ENCODE measurements at regions not wholly inside any gene's neighbourhood (a gene's known extent, or its start where the extent isn't known, plus 50 kb on each side); places are given as distances from the start of the nearest gene placed in this dataset.

DNA sequence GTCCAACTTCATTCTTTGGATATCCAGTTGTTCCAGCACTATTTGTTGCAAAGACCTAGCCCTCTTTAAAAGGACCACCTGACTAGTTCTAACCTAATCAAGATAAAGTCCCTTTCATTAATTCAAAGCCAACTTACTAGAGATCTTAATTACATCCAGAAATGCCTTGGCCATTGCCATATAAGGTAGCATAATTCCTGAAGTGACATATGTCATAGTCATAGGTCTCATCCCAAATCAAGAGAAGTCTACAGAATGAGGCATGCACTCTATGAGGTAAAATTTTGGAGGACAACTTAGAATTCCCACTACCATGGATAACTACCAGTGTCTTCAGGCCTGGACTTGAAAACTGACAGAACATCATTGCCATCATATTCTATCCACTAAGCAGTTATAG is 420.4 kb upstream of the ID4 start:
- DNase-seq = no peak

GRCh38 chr6:19417713-19418112 is 419.5 kb upstream of the ID4 start:
- DNase-seq = no peak

- no peak for DNase-seq
These were observed 412.3 kb upstream of the ID4 start for GRCh38 chr6:19424853-19425252.

- DNase-seq = no peak
These were observed 409.6 kb upstream of the ID4 start for GRCh38 chr6:19427548-19427947.

GRCh38 chr6:19432966-19433498 is 404.1 kb upstream of the ID4 start:
- DNase-seq = no peak

DNA sequence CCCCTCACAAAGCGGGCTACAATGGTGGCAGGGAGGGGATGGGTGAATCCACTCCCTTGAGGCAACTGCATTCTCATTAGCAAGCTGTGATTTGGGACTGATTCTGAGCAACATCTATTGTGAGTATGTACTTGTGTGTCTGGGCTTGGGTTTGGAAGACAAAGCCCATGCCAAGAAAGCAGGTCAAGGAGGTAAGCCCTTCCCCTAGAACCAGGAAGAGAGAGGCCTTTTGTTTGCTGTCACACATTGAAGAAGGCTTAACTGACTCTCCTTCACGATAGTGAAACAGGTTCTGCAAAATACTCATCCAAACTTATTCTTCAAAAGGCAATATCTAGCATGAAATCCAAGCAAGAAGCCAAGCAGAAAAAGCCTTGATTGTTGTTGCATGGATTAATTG is 403.1 kb upstream of the ID4 start:
- no peak for DNase-seq

GRCh38 chr6:19435755-19436154 is 401.4 kb upstream of the ID4 start:
- DNase-seq = no peak

DNA sequence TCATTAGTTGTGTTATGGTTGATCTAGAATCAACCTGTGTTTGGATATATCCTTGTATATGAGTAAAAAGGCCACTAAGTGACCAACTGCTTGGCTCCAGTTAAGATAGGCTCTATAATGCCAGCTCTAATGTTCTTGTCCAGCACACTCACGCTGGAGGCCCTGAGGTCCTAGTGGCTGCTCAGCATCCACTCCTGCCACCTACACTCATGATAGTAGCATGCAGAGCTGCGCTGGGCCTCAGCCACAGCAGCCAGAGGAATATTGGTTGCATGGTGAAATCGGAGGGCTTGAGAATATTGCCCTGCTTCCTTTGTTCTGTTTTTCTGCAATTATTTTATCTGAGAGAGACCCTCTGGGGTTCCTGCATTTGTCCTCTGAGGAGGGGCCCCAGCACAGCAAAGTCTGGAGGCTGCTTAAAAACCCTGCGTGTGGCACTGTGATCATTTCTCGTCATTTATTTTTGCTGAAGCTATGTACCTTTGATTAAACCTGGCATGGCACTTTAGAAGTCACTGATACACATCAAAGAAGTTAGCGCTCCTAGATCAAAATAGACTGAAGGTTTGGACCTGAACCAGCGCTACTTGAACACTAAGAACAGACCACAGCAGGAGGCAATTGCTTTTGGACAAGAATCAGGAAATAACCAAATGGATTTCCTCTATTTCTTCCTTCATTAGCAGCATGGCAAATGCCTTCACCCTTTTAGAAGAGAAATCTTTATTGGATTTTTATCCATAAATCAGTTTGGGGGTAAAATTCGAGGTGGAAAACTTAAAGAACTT is 398.4 kb upstream of the ID4 start:
- no peak for DNase-seq

DNA sequence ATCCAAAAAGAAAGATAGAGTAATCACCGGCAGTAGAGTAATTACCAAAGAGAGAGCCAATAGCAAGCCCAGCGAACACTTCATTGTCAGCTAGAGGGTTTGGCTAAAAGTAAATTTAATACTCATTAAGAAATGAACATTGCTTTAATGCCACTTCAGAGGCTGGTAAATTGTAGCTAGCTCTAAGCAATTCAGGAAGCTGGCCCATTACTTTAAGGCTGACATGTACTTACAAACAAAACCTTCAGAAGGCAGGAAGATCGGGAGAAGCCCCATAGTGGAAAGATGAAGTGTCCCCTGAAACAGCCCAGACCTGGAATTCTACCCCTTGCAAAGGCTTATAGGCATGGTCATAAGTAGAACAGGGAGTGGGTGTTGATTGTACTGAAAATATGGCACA is 396.6 kb upstream of the ID4 start:
- no peak for DNase-seq

- DNase-seq = no peak
These were observed 393.8 kb upstream of the ID4 start for GRCh38 chr6:19443411-19443810.

GRCh38 chr6:19444041-19444440 is 393.1 kb upstream of the ID4 start:
- no peak for DNase-seq

DNA sequence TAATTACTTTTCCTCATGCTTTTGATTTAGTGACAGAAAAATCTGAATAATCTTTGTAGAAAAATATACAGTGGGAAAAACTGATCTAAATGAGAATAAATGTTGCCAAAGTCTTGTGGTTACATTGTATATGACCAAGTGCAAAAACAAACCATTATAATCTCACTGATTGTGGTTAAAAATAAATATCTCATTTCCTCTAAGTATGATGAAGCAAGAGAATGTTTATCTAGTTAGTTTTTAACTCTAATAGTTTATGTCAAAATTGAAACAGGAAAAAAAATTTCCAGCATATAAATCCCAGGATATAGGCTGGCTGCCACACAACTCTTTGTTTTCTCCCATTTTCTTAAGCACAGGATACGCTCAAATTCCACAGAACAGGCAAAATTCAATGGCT is 392.7 kb upstream of the ID4 start:
- no peak for DNase-seq

GRCh38 chr6:19446570-19446969 is 390.6 kb upstream of the ID4 start:
- DNase-seq = no peak

DNA sequence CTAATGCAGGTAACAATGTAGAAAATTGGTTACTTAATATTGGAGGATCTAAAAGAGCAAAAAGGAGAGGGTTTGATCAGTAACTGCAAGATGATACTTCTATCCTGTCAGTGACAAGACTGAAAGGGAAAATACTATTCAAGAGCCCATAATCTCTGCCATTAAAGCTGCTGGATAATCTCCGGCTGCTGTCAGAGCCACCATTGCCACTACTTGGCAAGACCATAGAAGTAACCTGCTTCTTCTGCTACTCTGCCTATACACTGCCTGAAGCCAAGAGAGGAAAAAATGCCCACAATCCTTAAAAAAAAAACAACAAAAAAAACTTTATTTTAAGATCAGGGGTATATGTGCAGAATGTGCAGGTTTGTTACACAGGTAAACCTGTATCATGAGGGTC is 386.5 kb upstream of the ID4 start:
- no peak for DNase-seq

DNA sequence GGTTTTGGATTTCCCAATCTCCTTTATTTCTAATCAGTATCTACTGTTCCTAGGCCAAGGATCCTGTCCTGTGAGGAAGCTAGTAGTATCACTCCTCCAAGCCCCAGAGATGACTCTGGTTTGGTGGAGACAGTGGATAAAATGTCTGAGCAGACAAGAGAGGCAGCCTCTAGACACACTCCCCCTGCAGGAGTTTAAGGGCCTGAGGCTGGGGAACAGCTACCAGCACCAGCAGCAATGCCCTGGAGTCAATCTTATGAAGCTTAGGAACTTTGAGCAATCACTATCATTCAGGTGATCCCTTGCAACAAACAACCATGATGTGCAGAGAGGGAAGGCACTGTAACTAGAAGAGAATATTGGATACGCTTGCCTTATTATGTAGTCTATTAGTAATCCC is 384.7 kb upstream of the ID4 start:
- no peak for DNase-seq

DNA sequence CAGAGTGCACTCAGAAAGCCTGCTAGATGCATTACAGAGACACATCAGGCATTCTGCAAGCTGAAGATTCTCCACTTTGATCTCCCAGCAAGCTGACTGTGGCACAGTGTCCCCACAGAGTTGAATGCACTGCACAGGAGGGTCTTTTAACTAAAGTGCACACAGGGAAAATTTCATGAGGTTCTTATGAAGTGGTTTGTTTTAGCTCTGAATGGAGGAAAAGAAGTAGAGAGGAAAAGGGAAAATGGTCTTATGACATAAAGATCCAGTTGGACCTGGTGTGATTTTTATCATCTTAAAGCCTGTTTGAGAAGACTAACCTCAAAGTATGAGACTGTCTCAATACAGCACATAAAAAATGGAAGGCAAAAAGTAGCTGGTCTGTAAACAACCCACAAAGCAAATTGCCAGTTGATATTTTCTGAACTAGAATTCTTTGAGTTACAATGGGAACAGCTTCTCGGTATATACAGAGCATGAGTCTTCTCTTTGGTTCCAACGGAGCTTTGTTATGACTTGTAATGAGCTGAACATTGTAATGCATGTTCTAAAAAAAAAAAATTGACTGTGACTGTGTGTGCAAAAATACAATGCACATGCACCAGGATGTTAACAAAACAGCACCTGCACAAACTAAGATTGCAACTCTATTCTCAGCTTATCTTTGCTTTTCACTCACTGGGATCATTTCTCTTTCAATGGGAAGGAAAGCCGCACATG is 383.0 kb upstream of the ID4 start:
- DNase-seq = no peak

DNA sequence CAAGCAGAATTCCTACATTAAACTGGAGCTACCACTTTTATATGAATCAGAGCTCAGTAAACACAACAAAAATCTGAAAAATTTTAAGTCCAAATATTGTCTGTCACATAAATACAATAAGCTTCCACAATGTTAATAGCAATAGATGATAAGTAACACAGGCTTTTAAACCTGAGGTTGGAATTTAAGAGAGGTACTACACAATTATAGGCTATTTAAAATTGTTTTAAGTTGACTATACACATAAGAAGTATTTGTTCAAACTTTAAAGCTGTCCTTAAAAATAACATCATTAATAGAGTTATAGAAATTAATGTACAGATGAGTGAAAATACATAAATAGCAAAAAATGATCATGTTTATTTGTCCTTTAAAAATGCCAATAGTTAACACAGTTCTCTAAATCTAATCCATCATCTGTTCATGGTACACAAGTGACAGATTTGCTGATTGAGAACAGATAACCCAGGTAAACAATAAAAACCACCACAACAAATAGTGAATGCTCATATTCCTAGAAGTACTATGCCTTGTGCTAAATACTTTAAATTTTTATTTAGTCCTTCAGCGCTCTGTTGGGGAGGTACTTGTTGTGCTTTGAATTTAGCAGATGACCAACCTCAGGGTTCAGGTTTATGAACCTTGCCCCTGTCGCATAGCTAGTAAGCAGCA is 382.3 kb upstream of the ID4 start:
- DNase-seq = no peak

DNA sequence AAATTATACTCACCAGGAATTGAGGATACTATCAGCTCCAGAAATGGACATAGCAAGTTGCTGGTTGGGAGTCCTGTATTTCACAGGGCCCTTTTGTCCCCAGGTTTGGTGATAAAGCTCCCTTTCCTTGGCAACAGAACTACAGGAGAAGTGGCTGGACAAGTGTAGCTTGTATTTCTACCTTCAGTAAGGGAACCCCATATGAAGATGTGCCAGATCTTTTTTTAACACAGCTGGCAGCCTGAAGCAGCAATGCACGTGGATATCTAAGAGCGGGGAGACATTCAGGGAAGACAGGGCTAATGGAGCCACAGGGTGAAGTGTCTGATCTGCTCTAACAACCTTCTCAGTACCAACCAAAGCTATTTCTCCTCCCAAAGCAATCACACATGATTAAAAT is 373.9 kb upstream of the ID4 start:
- DNase-seq = no peak

DNA sequence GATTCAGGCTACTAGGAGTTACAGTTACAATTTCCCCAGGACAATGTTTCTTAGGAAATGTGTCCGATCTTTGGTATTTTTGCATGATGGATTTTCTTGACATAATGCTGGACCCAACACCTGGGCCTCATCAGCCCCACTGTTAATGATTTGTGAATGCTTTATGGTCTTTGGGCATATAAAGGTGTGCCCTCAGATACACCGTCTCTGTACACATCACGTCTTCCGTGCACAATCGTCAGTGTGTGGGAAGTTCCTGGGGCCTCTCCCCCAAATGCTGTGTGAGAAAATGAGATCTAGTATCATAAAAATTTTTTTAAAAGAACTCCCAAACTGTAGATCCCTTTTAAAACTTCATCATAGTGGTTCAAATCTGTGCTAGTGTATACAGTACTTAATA is 373.2 kb upstream of the ID4 start:
- no peak for DNase-seq

GRCh38 chr6:19465256-19465655 is 371.9 kb upstream of the ID4 start:
- no peak for DNase-seq

GRCh38 chr6:19465760-19466159 is 371.4 kb upstream of the ID4 start:
- DNase-seq = no peak

GRCh38 chr6:19470333-19470732 is 366.8 kb upstream of the ID4 start:
- no peak for DNase-seq

DNA sequence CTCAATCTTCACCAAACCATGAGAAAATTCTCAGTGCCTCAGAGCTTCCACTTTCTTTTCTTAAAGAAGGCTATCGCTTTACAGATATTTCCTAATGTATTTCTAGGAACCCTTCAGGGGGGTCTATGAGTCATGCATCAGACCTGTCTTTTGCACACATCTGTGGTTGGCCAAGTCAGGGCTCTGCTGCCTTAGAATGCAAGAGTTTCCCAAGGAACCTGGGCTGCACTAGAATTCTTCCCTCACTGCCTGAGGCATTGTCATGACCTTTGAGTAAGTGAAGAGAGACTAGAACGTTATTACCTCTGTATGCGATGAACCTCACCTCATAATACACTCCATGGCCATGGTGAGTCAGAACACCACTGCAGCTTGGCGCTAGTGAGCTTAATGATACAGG is 365.0 kb upstream of the ID4 start:
- no peak for DNase-seq

DNA sequence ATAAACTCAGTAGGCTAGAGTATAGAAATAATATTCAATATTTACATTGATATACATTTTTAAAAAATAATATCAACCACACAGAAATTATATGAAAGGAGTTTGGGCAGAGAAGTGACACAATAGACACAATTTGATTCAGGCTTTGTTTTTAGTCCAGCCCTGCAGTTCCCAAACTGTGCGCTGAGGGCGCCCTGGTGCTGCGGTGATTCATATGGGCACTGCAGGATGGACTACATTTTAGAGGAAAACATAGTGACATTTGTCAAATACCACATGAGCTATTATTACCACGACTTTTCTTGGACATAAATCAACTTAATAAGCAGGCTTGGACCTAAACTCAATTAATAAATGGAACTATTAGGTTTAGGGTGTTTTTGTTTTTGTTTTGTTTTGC is 364.3 kb upstream of the ID4 start:
- no peak for DNase-seq
